ENCODE measurements at regions not wholly inside any gene's neighbourhood (a gene's known extent, or its start where the extent isn't known, plus 50 kb on each side); places are given as distances from the start of the nearest gene placed in this dataset.
A peak's percentile ranks its signal among the peaks of the same experiment; 100 is the strongest.
"Not testable (repeated sequence)": the region's sequence is repeated elsewhere in the genome, so short reads cannot be mapped to it uniquely, and the experiment has no call there.

GRCh38 chr11:134841972-134842371 is 429.9 kb upstream of the B3GAT1 start:
- TF ChIP-seq EP300 (IDR thresholded peaks at IDR 0.05) = no peak
- no peak for TF ChIP-seq POLR2A (IDR thresholded peaks at IDR 0.05)
- no peak for TF ChIP-seq CTCF (IDR thresholded peaks at IDR 0.05)
- TF ChIP-seq POLR2AphosphoS5 (IDR thresholded peaks at IDR 0.05) = no peak
- intact Hi-C loops (cut with DNase I) = no loop called here
- no peaks in the 10 kb centered on the region for H3K36me3 ChIP-seq
- 70 to 74% methylated on average over 5 of the region's 5 CpGs for WGBS, 2 donors
- DNase-seq = no peak
- H3K27me3 ChIP-seq = peaks cover 0 to 32% (median 21%) of the 10 kb centered on the region in 3 donors
- no peaks in the 10 kb centered on the region for H3K9me3 ChIP-seq
- no peak overlapping the region for H3K4me3 ChIP-seq
- no peak overlapping the region for H3K27ac ChIP-seq
- no peaks in the 10 kb centered on the region for H3K4me1 ChIP-seq

DNA sequence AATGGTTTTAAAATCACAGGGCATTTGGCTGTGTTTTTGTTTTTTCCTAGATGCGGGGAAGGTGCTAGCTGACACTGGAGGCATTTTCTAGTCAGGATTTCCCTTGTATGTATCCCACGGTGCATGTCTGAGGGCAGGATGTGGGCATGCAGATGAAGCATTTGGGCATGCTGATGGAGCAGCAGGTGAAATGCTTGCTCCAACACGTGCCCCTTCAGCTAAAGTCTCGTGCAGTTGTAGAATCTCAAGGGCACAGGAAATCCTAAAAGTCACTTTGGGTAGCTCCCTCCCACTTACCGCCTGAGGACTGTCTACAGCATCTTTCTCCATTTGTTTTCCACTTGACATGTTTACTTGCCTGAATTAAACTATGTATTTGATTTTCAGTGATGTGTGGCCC is 429.4 kb upstream of the B3GAT1 start:
- Histone ChIP-seq H3K27ac (no peak overlapping the region), H3K36me3 (no peaks in the 10 kb centered on the region), H3K4me1 (no peaks in the 10 kb centered on the region), H3K9me3 (no peaks in the 10 kb centered on the region), H3K27me3 (peaks cover 0 to 32% (median 21%) of the 10 kb centered on the region in 3 donors), H3K4me3 (no peak overlapping the region)
- intact Hi-C loops (cut with DNase I) = no loop called here
- no peak for TF ChIP-seq POLR2A (IDR thresholded peaks at IDR 0.05)
- no peak for TF ChIP-seq EP300 (IDR thresholded peaks at IDR 0.05)
- no peak for TF ChIP-seq POLR2AphosphoS5 (IDR thresholded peaks at IDR 0.05)
- no peak for TF ChIP-seq CTCF (IDR thresholded peaks at IDR 0.05)
- 51 to 65% methylated on average over 5 of the region's 5 CpGs for WGBS, 2 donors
- DNase-seq = no peak

DNA sequence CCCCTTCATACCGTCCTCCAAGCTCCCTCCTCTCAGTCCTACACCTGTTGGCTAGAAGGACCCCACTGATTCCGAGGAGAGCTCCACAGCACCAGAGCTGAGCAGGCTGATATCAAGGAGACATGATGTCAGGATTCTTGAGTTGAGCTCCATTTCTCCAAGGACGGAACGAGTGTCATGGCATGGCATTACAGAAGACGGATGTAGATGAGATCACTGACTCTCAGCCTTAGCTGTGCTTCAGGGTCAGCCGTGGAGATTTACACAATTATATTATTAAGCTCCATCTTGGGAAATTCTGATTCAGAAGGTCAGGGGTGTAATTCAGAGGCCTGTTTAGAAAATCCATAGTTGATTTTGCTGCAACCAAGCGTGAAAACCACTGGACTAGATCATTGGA is 428.9 kb upstream of the B3GAT1 start:
- Histone ChIP-seq H3K4me1 (no peaks in the 10 kb centered on the region), H3K9me3 (no peaks in the 10 kb centered on the region), H3K4me3 (no peak overlapping the region), H3K27me3 (peaks cover 0 to 32% (median 21%) of the 10 kb centered on the region in 3 donors), H3K36me3 (no peaks in the 10 kb centered on the region), H3K27ac (no peak overlapping the region)
- WGBS, 2 donors = 81 to 86% methylated on average over 7 of the region's 7 CpGs
- no peak for TF ChIP-seq EP300 (IDR thresholded peaks at IDR 0.05)
- DNase-seq = no peak
- intact Hi-C loops (cut with DNase I) = no loop called here

DNA sequence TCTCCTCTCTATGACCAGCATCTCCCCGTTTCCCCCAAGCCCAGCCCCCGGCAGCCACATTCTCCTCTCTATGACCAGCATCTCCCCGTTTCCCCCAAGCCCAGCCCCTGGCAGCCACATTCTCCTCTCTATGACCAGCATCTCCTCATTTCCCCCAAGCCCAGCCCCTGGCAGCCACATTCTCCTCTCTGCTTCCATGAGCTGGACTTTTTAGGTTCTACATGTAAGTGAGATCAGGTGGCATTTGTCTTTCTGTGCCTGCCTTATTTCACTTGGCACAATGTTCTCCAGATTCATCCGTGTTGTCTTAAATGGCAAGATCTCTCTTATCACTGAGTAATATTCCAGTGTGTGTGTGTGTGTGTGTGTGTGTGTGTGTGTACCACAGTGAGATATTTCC is 428.1 kb upstream of the B3GAT1 start:
- H3K9me3 ChIP-seq; H3K36me3 ChIP-seq; H3K27ac ChIP-seq; H3K4me1 ChIP-seq; H3K4me3 ChIP-seq; DNase-seq; intact Hi-C loops (cut with DNase I): not testable (repeated sequence)
- WGBS, 2 donors = 70 to 73% methylated on average over 2 of the region's 4 CpGs
- H3K27me3 ChIP-seq = peaks cover 0 to 32% (median 21%) of the 10 kb centered on the region in 3 donors

DNA sequence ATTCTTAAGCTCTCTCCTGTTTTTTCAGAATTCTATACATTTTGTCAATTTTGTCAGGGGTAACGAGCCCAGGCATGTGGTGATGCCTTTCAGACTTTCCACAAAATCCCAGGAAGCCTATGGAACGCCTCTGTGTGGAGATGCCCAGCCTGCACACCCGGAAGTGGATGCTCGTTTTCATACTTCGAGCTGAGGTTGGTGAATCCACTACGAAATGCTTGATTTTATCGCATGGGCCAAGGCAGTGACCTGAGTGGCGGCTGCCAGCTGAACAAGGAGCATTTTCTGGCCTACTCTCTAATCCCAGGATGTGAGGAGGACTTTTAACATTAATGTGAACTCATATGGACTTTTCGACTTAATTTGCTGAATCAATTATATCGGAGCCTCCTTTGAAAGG is 426.7 kb upstream of the B3GAT1 start:
- H3K27me3 ChIP-seq = peaks cover 0 to 32% (median 21%) of the 10 kb centered on the region in 3 donors
- no peaks in the 10 kb centered on the region for H3K4me1 ChIP-seq
- H3K27ac ChIP-seq = no peak overlapping the region
- no peaks in the 10 kb centered on the region for H3K9me3 ChIP-seq
- 71 to 80% methylated on average over 10 of the region's 10 CpGs for WGBS, 2 donors
- TF ChIP-seq POLR2AphosphoS5 (IDR thresholded peaks at IDR 0.05) (no peak), EP300 (IDR thresholded peaks at IDR 0.05) (no peak), POLR2A (IDR thresholded peaks at IDR 0.05) (no peak), CTCF (IDR thresholded peaks at IDR 0.05) (no peak)
- no peaks in the 10 kb centered on the region for H3K36me3 ChIP-seq
- H3K4me3 ChIP-seq = no peak overlapping the region
- intact Hi-C loops (cut with DNase I) = no loop called here
- peak; percentile 47 for DNase-seq

GRCh38 chr11:134837887-134838232 is 425.8 kb upstream of the B3GAT1 start:
- no peaks in the 10 kb centered on the region for H3K36me3 ChIP-seq
- DNase-seq = peak; percentile 45
- H3K27me3 ChIP-seq = peaks cover 0 to 28% (median 19%) of the 10 kb centered on the region in 3 donors
- intact Hi-C loops (cut with DNase I) = no loop called here
- H3K4me3 ChIP-seq = no peak overlapping the region
- WGBS, 2 donors = 72 to 83% methylated on average over 6 of the region's 6 CpGs
- no peaks in the 10 kb centered on the region for H3K9me3 ChIP-seq
- no peaks in the 10 kb centered on the region for H3K4me1 ChIP-seq
- no peak overlapping the region for H3K27ac ChIP-seq
- TF ChIP-seq CTCF (IDR thresholded peaks at IDR 0.05) = no peak
- no peak for TF ChIP-seq POLR2A (IDR thresholded peaks at IDR 0.05)

All from sigmoid colon (tissue), 6 donors.